Right lobe of liver (tissue), 4 donors: ENCODE measurements at regions not wholly inside any gene's neighbourhood (a gene's known extent, or its start where the extent isn't known, plus 50 kb on each side); places are given as distances from the start of the nearest gene placed in this dataset.

Experiments
- POLR2A ChIP-seq: fragments of 450-650 bp; IDR thresholded peaks from one replicate; pipeline ENCODE4 v1.6.1; 2017; ENCODE audit warnings: antibody characterized with exemption, mild to moderate bottlenecking
- TF ChIP-seq, protein P1 (sequence below), 4 donors: fragments of 200-600 bp in 3 of 4; fragments of 450-650 bp in 1 of 4; IDR thresholded peaks; one replicate each; pipeline versions ENCODE4 v1.5.1 to v1.8.0; 2016 to 2022; ENCODE audit warnings: antibody characterized with exemption in 4 of 4, mild to moderate bottlenecking in 2 of 4
- donor health status: DM: no; HTN: no; CAD: no.
- donor health status: DM: no; HTN: no; CAD: no.
- donor health status: DM: no; HTN: yes; CAD: no.

GRCh38 chr5:74482523-74482922 lies 158.0 kb downstream of the ENC1 start:
- TF ChIP-seq POLR2A, result no peak
- TF ChIP-seq, protein P1, sequence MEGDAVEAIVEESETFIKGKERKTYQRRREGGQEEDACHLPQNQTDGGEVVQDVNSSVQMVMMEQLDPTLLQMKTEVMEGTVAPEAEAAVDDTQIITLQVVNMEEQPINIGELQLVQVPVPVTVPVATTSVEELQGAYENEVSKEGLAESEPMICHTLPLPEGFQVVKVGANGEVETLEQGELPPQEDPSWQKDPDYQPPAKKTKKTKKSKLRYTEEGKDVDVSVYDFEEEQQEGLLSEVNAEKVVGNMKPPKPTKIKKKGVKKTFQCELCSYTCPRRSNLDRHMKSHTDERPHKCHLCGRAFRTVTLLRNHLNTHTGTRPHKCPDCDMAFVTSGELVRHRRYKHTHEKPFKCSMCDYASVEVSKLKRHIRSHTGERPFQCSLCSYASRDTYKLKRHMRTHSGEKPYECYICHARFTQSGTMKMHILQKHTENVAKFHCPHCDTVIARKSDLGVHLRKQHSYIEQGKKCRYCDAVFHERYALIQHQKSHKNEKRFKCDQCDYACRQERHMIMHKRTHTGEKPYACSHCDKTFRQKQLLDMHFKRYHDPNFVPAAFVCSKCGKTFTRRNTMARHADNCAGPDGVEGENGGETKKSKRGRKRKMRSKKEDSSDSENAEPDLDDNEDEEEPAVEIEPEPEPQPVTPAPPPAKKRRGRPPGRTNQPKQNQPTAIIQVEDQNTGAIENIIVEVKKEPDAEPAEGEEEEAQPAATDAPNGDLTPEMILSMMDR (IDR thresholded peaks at IDR 0.05), result no peak
